Esophagus mucosa (tissue), 1 donor: ENCODE measurements at regions not wholly inside any gene's neighbourhood (a gene's known extent, or its start where the extent isn't known, plus 50 kb on each side); places are given as distances from the start of the nearest gene placed in this dataset.
"Not testable (repeated sequence)": the region's sequence is repeated elsewhere in the genome, so short reads cannot be mapped to it uniquely, and the experiment has no call there.

ENCODE experiments used
- ATAC-seq: fragments of 200-7000 bp; cut with Tn5 transposase; one replicate; pipeline ENCODE4 v1.9.1; 2020
- donor health status: DM: yes; HTN: yes; CAD: no.

- no peak for ATAC-seq
These were observed 167.5 kb upstream of the MEOX2 start for GRCh38 chr7:15853832-15854470.

GRCh38 chr7:15851201-15851600, 164.7 kb upstream of the MEOX2 start:
- no peak for ATAC-seq

GRCh38 chr7:15848901-15849300, 162.4 kb upstream of the MEOX2 start:
- ATAC-seq, result no peak

- ATAC-seq, result no peak
These were observed 161.9 kb upstream of the MEOX2 start for GRCh38 chr7:15848362-15848761.

GRCh38 chr7:15845868-15846267, 159.4 kb upstream of the MEOX2 start:
- no peak for ATAC-seq

- ATAC-seq, result no peak
These were observed 159.0 kb upstream of the MEOX2 start for GRCh38 chr7:15845461-15845860.

- no peak for ATAC-seq
These were observed 153.1 kb upstream of the MEOX2 start for GRCh38 chr7:15839416-15840100.

GRCh38 chr7:15838265-15838664, 151.8 kb upstream of the MEOX2 start:
- ATAC-seq, result no peak

GRCh38 chr7:15837306-15837950, 150.9 kb upstream of the MEOX2 start:
- no peak for ATAC-seq

- no peak for ATAC-seq
These were observed 150.2 kb upstream of the MEOX2 start for GRCh38 chr7:15836651-15837050.

GRCh38 chr7:15836041-15836440, 149.6 kb upstream of the MEOX2 start:
- no peak for ATAC-seq

- no peak for ATAC-seq
These were observed 148.0 kb upstream of the MEOX2 start for GRCh38 chr7:15834446-15834845.

- ATAC-seq, result no peak
These were observed 146.5 kb upstream of the MEOX2 start for GRCh38 chr7:15832996-15833395.

- no peak for ATAC-seq
These were observed 145.1 kb upstream of the MEOX2 start for GRCh38 chr7:15831606-15832005.

GRCh38 chr7:15829691-15830090, 143.2 kb upstream of the MEOX2 start:
- no peak for ATAC-seq

- no peak for ATAC-seq
These were observed 142.4 kb upstream of the MEOX2 start for GRCh38 chr7:15828881-15829280.

- no peak for ATAC-seq
These were observed 135.3 kb upstream of the MEOX2 start for GRCh38 chr7:15821484-15822427.

GRCh38 chr7:15820319-15820718, 133.8 kb upstream of the MEOX2 start:
- no peak for ATAC-seq

- no peak for ATAC-seq
These were observed 130.4 kb upstream of the MEOX2 start for GRCh38 chr7:15816835-15817426.

GRCh38 chr7:15813448-15813847, 127.0 kb upstream of the MEOX2 start:
- no peak for ATAC-seq

- not testable (repeated sequence) for ATAC-seq
These were observed 123.9 kb upstream of the MEOX2 start for GRCh38 chr7:15810383-15810782.

- ATAC-seq, result not testable (repeated sequence)
These were observed 123.5 kb upstream of the MEOX2 start for GRCh38 chr7:15809936-15810335.
